Glutamatergic neuron (in vitro differentiated cells): ENCODE measurements at regions not wholly inside any gene's neighbourhood (a gene's known extent, or its start where the extent isn't known, plus 50 kb on each side); places are given as distances from the start of the nearest gene placed in this dataset.

Source experiments
- DNase-seq: peaks from one replicate; pipeline ENCODE4 v3.0.0; 2022
- H3K27ac Mint-ChIP-seq: one replicate; pipeline ENCODE4 v1.8.0; 2020; ENCODE audit warnings: mild to moderate bottlenecking, mixed read lengths, inconsistent platforms; ENCODE audit not compliant: unreplicated experiment
- H3K27me3 Mint-ChIP-seq: one replicate; pipeline ENCODE4 v1.8.0; 2020; ENCODE audit warnings: mild to moderate bottlenecking, moderate library complexity, mixed read lengths, inconsistent platforms; ENCODE audit not compliant: unreplicated experiment
- H3K36me3 Mint-ChIP-seq: one replicate; pipeline ENCODE4 v1.8.0; 2020; ENCODE audit warnings: mild to moderate bottlenecking, mixed read lengths, inconsistent platforms; ENCODE audit not compliant: unreplicated experiment
- H3K4me1 Mint-ChIP-seq: one replicate; pipeline ENCODE4 v1.8.0; 2020; ENCODE audit warnings: mild to moderate bottlenecking, low read depth, mixed read lengths, inconsistent platforms; ENCODE audit not compliant: unreplicated experiment
- H3K4me3 Mint-ChIP-seq: one replicate; pipeline ENCODE4 v1.8.0; 2020; ENCODE audit warnings: mild to moderate bottlenecking, mixed read lengths, inconsistent platforms; ENCODE audit not compliant: unreplicated experiment
- H3K9me3 Mint-ChIP-seq: one replicate; pipeline ENCODE4 v1.8.0; 2020; ENCODE audit warnings: mild to moderate bottlenecking, moderate library complexity, mixed read lengths, inconsistent platforms; ENCODE audit not compliant: unreplicated experiment
- TF ChIP-seq, protein P1 (sequence below): fragments of 200-600 bp; sonication (generic); IDR thresholded peaks from one replicate; pipeline ENCODE4 v1.5.0; 2021; ENCODE audit not compliant: partially characterized antibody, unreplicated experiment

DNA sequence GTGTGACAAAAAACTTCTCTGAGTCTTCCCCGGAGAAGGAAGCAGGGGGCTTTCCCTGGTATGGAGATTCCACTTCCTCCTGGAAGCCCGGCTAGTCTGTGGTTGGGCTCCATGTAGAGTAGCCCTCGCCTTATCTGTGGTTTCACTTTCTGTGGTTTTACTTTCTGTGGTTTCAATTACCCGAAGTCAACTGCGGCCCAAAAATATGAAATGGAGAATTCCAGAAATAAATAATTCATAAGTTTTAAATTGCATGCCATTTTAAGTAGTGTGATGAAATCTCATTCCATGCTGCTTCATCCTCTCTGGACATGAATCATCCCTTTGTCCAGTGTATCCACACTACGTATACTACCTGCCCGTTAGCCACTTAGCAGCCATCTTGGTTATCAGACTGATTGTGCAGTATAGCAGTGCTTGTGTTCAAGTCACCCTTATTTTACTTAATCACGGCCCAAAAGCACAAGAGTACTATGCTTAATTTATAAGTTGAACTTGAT lies 275.0 kb upstream of the SESN3 start:
- H3K4me3 Mint-ChIP-seq: no peak overlapping the region
- H3K36me3 Mint-ChIP-seq: no peaks in the 10 kb centered on the region
- H3K9me3 Mint-ChIP-seq: no peaks in the 10 kb centered on the region
- peaks cover 7% of the 10 kb centered on the region for H3K4me1 Mint-ChIP-seq
- H3K27ac Mint-ChIP-seq: no peak overlapping the region
- TF ChIP-seq, protein P1, sequence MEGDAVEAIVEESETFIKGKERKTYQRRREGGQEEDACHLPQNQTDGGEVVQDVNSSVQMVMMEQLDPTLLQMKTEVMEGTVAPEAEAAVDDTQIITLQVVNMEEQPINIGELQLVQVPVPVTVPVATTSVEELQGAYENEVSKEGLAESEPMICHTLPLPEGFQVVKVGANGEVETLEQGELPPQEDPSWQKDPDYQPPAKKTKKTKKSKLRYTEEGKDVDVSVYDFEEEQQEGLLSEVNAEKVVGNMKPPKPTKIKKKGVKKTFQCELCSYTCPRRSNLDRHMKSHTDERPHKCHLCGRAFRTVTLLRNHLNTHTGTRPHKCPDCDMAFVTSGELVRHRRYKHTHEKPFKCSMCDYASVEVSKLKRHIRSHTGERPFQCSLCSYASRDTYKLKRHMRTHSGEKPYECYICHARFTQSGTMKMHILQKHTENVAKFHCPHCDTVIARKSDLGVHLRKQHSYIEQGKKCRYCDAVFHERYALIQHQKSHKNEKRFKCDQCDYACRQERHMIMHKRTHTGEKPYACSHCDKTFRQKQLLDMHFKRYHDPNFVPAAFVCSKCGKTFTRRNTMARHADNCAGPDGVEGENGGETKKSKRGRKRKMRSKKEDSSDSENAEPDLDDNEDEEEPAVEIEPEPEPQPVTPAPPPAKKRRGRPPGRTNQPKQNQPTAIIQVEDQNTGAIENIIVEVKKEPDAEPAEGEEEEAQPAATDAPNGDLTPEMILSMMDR: no peak
- H3K27me3 Mint-ChIP-seq: peaks cover 7% of the 10 kb centered on the region
- no peak for DNase-seq

DNA sequence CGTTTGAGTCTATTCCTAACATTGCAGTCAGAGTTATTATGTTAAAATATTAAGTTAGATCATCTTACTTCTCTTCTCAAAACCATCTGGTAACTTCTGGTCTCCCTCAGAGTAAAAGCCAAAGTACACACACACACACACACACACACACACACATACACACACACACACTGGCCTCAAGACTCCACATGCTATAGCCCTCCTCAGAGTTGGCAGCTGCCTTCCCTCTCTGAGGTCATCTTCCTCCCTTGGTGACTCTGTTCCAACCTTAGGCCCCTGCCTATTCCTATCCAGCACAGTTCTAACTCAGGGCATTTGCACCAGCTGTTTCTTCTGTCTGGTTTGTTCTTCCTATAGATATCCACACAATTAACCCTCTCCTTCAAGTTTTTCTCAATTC lies 272.0 kb upstream of the SESN3 start:
- Mint-ChIP-seq H3K4me1 (peaks cover 8% of the 10 kb centered on the region), H3K36me3 (no peaks in the 10 kb centered on the region), H3K27me3 (peaks cover 7% of the 10 kb centered on the region), H3K4me3 (no peak overlapping the region), H3K27ac (no peak overlapping the region), H3K9me3 (no peaks in the 10 kb centered on the region)
- TF ChIP-seq, protein P1: no peak
- no peak for DNase-seq

DNA sequence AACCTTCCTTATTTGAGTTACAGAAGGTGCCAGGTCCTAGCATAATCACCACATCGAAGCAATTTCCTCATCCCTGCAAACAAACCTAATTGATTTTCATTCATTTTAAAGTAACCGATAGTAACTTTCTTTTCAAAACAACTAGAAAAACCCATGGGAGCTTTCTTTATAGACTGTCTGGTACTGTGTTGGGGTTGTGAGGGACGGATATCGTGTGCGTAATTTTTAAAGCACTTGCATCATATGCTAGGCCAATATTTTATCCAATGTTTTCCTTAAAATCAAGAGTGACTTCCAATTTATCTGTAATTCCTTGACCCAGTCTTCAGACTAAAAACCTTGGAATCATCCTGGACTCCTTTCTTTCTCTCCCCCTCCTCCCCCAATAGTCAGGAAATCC lies 271.5 kb upstream of the SESN3 start:
- peaks cover 7% of the 10 kb centered on the region for H3K27me3 Mint-ChIP-seq
- no peak overlapping the region for H3K27ac Mint-ChIP-seq
- no peaks in the 10 kb centered on the region for H3K36me3 Mint-ChIP-seq
- H3K9me3 Mint-ChIP-seq: no peaks in the 10 kb centered on the region
- DNase-seq: no peak
- peaks cover 8% of the 10 kb centered on the region for H3K4me1 Mint-ChIP-seq
- no peak overlapping the region for H3K4me3 Mint-ChIP-seq
- TF ChIP-seq, protein P1: no peak

DNA sequence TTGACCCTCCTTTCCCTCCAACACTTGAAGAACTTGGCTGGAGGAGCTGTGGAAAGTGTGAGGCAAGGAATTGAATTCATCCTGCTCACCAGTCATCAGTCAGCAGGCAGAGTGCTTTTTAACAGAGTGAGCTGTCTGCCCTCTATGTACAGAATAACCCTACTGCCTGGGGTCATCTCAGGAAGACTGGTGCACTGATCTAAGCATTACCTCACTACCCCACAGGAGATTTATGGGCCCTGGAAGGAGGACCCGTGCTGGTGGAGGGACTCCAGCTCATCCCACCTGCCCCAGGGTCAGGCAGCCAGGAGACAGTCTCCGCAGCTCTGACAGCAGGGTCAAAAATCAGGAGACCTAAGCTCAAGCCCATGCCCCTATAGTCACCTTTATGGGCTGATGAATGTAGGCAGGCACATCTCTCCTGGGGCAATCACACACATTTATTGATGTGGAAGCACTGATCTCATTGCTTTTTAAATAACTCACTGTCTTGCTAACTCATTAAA lies 270.8 kb upstream of the SESN3 start:
- TF ChIP-seq, protein P1: no peak
- no peak for DNase-seq
- H3K9me3 Mint-ChIP-seq: no peaks in the 10 kb centered on the region
- H3K27ac Mint-ChIP-seq: no peak overlapping the region
- H3K36me3 Mint-ChIP-seq: no peaks in the 10 kb centered on the region
- no peak overlapping the region for H3K4me3 Mint-ChIP-seq
- peaks cover 8% of the 10 kb centered on the region for H3K4me1 Mint-ChIP-seq
- peaks cover 7% of the 10 kb centered on the region for H3K27me3 Mint-ChIP-seq

DNA sequence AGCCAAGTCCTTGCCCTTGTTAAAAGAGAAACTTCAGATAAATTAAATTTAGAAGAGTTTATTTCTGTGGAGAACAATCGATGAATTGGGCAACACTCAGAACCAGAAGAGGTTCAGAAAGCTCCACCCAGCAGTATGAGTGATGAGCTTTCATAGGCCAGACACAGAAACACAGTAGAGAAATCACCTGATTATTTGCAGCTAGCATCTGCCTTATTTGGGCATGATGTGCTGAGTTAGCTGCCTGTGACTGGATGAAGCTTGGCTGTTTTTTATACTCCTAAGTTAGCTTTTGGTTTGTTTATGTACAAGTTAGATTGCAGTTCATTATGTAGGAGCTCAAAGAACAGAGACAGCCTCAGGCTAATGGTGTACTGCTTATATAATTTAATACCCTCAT lies 269.5 kb upstream of the SESN3 start:
- TF ChIP-seq, protein P1: no peak
- H3K9me3 Mint-ChIP-seq: no peaks in the 10 kb centered on the region
- H3K4me3 Mint-ChIP-seq: no peak overlapping the region
- H3K27ac Mint-ChIP-seq: no peak overlapping the region
- H3K27me3 Mint-ChIP-seq: peaks cover 7% of the 10 kb centered on the region
- no peak for DNase-seq
- H3K36me3 Mint-ChIP-seq: no peaks in the 10 kb centered on the region
- H3K4me1 Mint-ChIP-seq: peaks cover 8% of the 10 kb centered on the region
